ENCODE measurements at regions not wholly inside any gene's neighbourhood (a gene's known extent, or its start where the extent isn't known, plus 50 kb on each side); places are given as distances from the start of the nearest gene placed in this dataset.

- Histone ChIP-seq H3K9me3 (ENCODE audit: control insufficient read depth, insufficient read depth, low read depth, low read length) (no peaks in the 10 kb centered on the region), H3K27ac (ENCODE audit: extremely low read depth, low read depth, low read length) (no peak overlapping the region), H3K4me1 (ENCODE audit: control insufficient read depth, insufficient read depth, low read length) (no peaks in the 10 kb centered on the region), H3K36me3 (ENCODE audit: control insufficient read depth in 2 of 2, insufficient read depth in 1 of 2, low read length in 2 of 2) (no peaks in the 10 kb centered on the region), H3K4me3 (ENCODE audit: low read depth, low read length) (no peak overlapping the region)
- ChIA-PET CTCF (no interaction called here), POLR2A (no interaction called here)
- TF ChIP-seq GLI2 (tag by site-specific recombination; IDR thresholded peaks at IDR 0.05; ENCODE audit: borderline replicate concordance, low read depth): no peak
- no peak for TF ChIP-seq PRDM2 (tag by site-specific recombination; IDR thresholded peaks at IDR 0.05; ENCODE audit: borderline replicate concordance)
- TF ChIP-seq ZNF202 (tag by site-specific recombination; IDR thresholded peaks at IDR 0.05; ENCODE audit: borderline replicate concordance): no peak
- TF ChIP-seq ZNF792 (tag by site-specific recombination; IDR thresholded peaks at IDR 0.05): no peak
Measured at GRCh38 chrX:76987381-76987780, 459.8 kb upstream of the FGF16 start.

GRCh38 chrX:76996641-76997040 is 450.5 kb upstream of the FGF16 start:
- TF ChIP-seq TSHZ1 (tag by site-specific recombination; IDR thresholded peaks at IDR 0.05; ENCODE audit: borderline replicate concordance): no peak
- TF ChIP-seq ZBTB44 (tag by site-specific recombination; IDR thresholded peaks at IDR 0.05): no peak
- no peak for TF ChIP-seq ZNF184 (tag by site-specific recombination; IDR thresholded peaks at IDR 0.05)
- no peak for TF ChIP-seq ZNF202 (tag by site-specific recombination; IDR thresholded peaks at IDR 0.05; ENCODE audit: borderline replicate concordance)
- TF ChIP-seq PRDM10 (tag by site-specific recombination; IDR thresholded peaks at IDR 0.05): no peak
- TF ChIP-seq ZSCAN23 (tag by site-specific recombination; IDR thresholded peaks at IDR 0.05): no peak
- TF ChIP-seq ZBTB6 (tag by site-specific recombination; IDR thresholded peaks at IDR 0.05): no peak
- TF ChIP-seq ZNF280D (tag by site-specific recombination; IDR thresholded peaks at IDR 0.05): no peak
- no peak for TF ChIP-seq ZNF221 (tag by site-specific recombination; IDR thresholded peaks at IDR 0.05; ENCODE audit: borderline replicate concordance)
- Histone ChIP-seq H3K36me3 (ENCODE audit: control insufficient read depth in 2 of 2, insufficient read depth in 1 of 2, low read length in 2 of 2) (no peaks in the 10 kb centered on the region), H3K4me1 (ENCODE audit: control insufficient read depth, insufficient read depth, low read length) (no peaks in the 10 kb centered on the region), H3K4me3 (ENCODE audit: low read depth, low read length) (no peak overlapping the region), H3K9me3 (ENCODE audit: control insufficient read depth, insufficient read depth, low read depth, low read length) (peaks cover 2% of the 10 kb centered on the region; the same call in 1 of the 2 replicates), H3K27ac (ENCODE audit: extremely low read depth, low read depth, low read length) (no peak overlapping the region)
- ChIA-PET POLR2A (no interaction called here), CTCF (no interaction called here)
